Astrocyte (in vitro differentiated cells and primary cell): ENCODE measurements at regions not wholly inside any gene's neighbourhood (a gene's known extent, or its start where the extent isn't known, plus 50 kb on each side); places are given as distances from the start of the nearest gene placed in this dataset.
A peak's percentile ranks its signal among the peaks of the same experiment; 100 is the strongest.

ENCODE experiments used
- DNase-seq: peaks from one replicate; pipeline ENCODE4 v3.0.0-alpha.2; 2010; ENCODE audit warnings: low read depth
- FAIRE-seq: peaks from 2 replicates; lab custom pipeline; 2011; peaks lifted over from hg19 to GRCh38; lab: Jason Lieb, UNC
- H2AFZ ChIP-seq: 2 replicates; pipeline ENCODE4 v1.6.0; 2012; ENCODE audit warnings: low read depth, low read length, inconsistent platforms
- H3K27ac ChIP-seq: 2 replicates; pipeline ENCODE4 v1.5.1; 2011; ENCODE audit warnings: low read depth, low read length, inconsistent platforms
- H3K27me3 ChIP-seq: 2 replicates; pipeline ENCODE4 v1.6.0; 2011; ENCODE audit warnings: low read length, inconsistent platforms; ENCODE audit not compliant: insufficient read depth
- H3K36me3 ChIP-seq: 2 replicates; pipeline ENCODE4 v1.5.1; 2011; ENCODE audit warnings: low read length, inconsistent platforms; ENCODE audit not compliant: insufficient read depth
- H3K4me1 ChIP-seq: 2 replicates; pipeline ENCODE4 v1.5.1; 2011; ENCODE audit warnings: low read length, inconsistent platforms; ENCODE audit not compliant: insufficient read depth
- H3K4me2 ChIP-seq: 2 replicates; pipeline ENCODE4 v1.6.0; 2012; ENCODE audit warnings: low read length, inconsistent platforms
- H3K4me3 ChIP-seq: 2 replicates; pipeline ENCODE4 v1.5.1; 2011; ENCODE audit warnings: low read depth, mild to moderate bottlenecking, low read length, inconsistent platforms; ENCODE audit not compliant: insufficient read depth
- H3K79me2 ChIP-seq: 2 replicates; pipeline ENCODE4 v1.6.0; 2012; ENCODE audit warnings: mild to moderate bottlenecking, low read length, inconsistent platforms; ENCODE audit not compliant: insufficient read depth
- H3K9ac ChIP-seq: 2 replicates; pipeline ENCODE4 v1.6.0; 2012; ENCODE audit warnings: mild to moderate bottlenecking, low read length, inconsistent platforms
- H3K9me3 ChIP-seq: 2 replicates; pipeline ENCODE4 v1.5.1; 2012; ENCODE audit warnings: low read depth, mild to moderate bottlenecking, low read length, inconsistent platforms; ENCODE audit not compliant: insufficient read depth
- H4K20me1 ChIP-seq: 2 replicates; pipeline ENCODE4 v1.6.0; 2012; ENCODE audit warnings: low read length, inconsistent platforms; ENCODE audit not compliant: insufficient read depth
- H3K27ac Mint-ChIP-seq: one replicate; pipeline ENCODE4 v1.8.0; 2021; ENCODE audit warnings: mild to moderate bottlenecking, mixed read lengths; ENCODE audit not compliant: unreplicated experiment
- H3K27me3 Mint-ChIP-seq: one replicate; pipeline ENCODE4 v1.8.0; 2021; ENCODE audit warnings: low read depth, mixed read lengths; ENCODE audit not compliant: unreplicated experiment
- H3K36me3 Mint-ChIP-seq: one replicate; pipeline ENCODE4 v1.8.0; 2021; ENCODE audit warnings: low read depth, mixed read lengths; ENCODE audit not compliant: unreplicated experiment
- H3K4me1 Mint-ChIP-seq: one replicate; pipeline ENCODE4 v1.8.0; 2021; ENCODE audit warnings: low read depth, mixed read lengths; ENCODE audit not compliant: unreplicated experiment
- H3K4me3 Mint-ChIP-seq: one replicate; pipeline ENCODE4 v1.8.0; 2021; ENCODE audit warnings: mild to moderate bottlenecking, moderate library complexity, mixed read lengths; ENCODE audit not compliant: unreplicated experiment
- H3K9me3 Mint-ChIP-seq: one replicate; pipeline ENCODE4 v1.8.0; 2021; ENCODE audit warnings: mild to moderate bottlenecking, mixed read lengths; ENCODE audit not compliant: unreplicated experiment
- CTCF ChIP-seq: IDR thresholded peaks from 2 replicates; pipeline ENCODE4 v1.5.1; 2011; ENCODE audit warnings: low read depth, mild to moderate bottlenecking, inconsistent platforms, low read length, moderate library complexity; ENCODE audit not compliant: insufficient read depth
- EZH2 ChIP-seq: IDR thresholded peaks from 2 replicates; pipeline ENCODE4 v1.6.1; 2012; ENCODE audit warnings: mild to moderate bottlenecking, low read length, inconsistent platforms; ENCODE audit not compliant: insufficient read depth

- no peaks in the 10 kb centered on the region for H3K4me1 ChIP-seq
- no peak overlapping the region for H3K4me2 ChIP-seq
- no peak for TF ChIP-seq EZH2
- no peak for TF ChIP-seq CTCF
- Mint-ChIP-seq H3K4me3 (no peak overlapping the region), H3K9me3 (no peaks in the 10 kb centered on the region), H3K27ac (no peak overlapping the region), H3K36me3 (no peaks in the 10 kb centered on the region), H3K4me1 (no peaks in the 10 kb centered on the region), H3K27me3 (no peaks in the 10 kb centered on the region)
- H2AFZ ChIP-seq: no peak overlapping the region
- no peaks in the 10 kb centered on the region for H3K27me3 ChIP-seq
- no peak overlapping the region for H3K9ac ChIP-seq
- FAIRE-seq (no peak), DNase-seq (no peak)
- H3K27ac ChIP-seq: no peak overlapping the region
- H3K79me2 ChIP-seq: no peaks in the 10 kb centered on the region
- no peak overlapping the region for H3K4me3 ChIP-seq
- H3K36me3 ChIP-seq: no peaks in the 10 kb centered on the region
- H3K9me3 ChIP-seq: no peaks in the 10 kb centered on the region
- H4K20me1 ChIP-seq: no peaks in the 10 kb centered on the region
Observed at GRCh38 chr13:82879921-82880320, 1002.4 kb downstream of the SLITRK1 start.

GRCh38 chr13:82878536-82878935 is 1003.7 kb downstream of the SLITRK1 start:
- H3K79me2 ChIP-seq: no peaks in the 10 kb centered on the region
- no peaks in the 10 kb centered on the region for H3K9me3 ChIP-seq
- no peaks in the 10 kb centered on the region for H3K4me1 ChIP-seq
- H3K9ac ChIP-seq: no peak overlapping the region
- no peak overlapping the region for H2AFZ ChIP-seq
- Mint-ChIP-seq H3K36me3 (no peaks in the 10 kb centered on the region), H3K9me3 (no peaks in the 10 kb centered on the region), H3K27ac (no peak overlapping the region), H3K27me3 (no peaks in the 10 kb centered on the region), H3K4me3 (no peak overlapping the region), H3K4me1 (no peaks in the 10 kb centered on the region)
- no peak for FAIRE-seq
- H3K27me3 ChIP-seq: no peaks in the 10 kb centered on the region
- no peak overlapping the region for H3K4me2 ChIP-seq
- H3K4me3 ChIP-seq: no peak overlapping the region
- H3K27ac ChIP-seq: no peak overlapping the region
- H4K20me1 ChIP-seq: no peaks in the 10 kb centered on the region
- H3K36me3 ChIP-seq: no peaks in the 10 kb centered on the region
- no peak for TF ChIP-seq CTCF
- TF ChIP-seq EZH2: no peak
- peak; percentile 25 for DNase-seq

DNA sequence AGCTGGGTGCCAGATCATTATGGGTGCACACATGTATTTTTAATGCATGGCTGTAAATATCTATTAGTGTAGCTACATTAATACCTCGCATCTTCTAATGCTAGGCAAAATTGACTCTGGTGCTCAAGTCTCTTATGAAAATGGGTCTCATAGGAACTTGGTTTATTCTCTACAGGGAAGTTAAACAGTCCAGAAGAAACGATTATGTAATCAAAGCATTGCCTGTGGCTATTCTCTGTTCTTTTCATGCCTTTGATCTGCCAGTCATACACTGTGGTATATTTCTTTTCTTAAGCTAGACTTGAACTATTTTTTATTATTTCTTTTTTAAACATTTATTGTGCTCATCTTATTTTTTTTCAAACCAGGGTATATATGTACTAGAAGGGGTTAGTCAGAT is 1015.0 kb downstream of the SLITRK1 start:
- Histone ChIP-seq H4K20me1 (no peaks in the 10 kb centered on the region), H3K9ac (no peak overlapping the region), H2AFZ (no peak overlapping the region), H3K79me2 (no peaks in the 10 kb centered on the region), H3K4me1 (no peaks in the 10 kb centered on the region), H3K27me3 (no peaks in the 10 kb centered on the region), H3K4me2 (no peak overlapping the region), H3K4me3 (no peak overlapping the region), H3K27ac (no peak overlapping the region), H3K36me3 (no peaks in the 10 kb centered on the region), H3K9me3 (no peaks in the 10 kb centered on the region)
- Mint-ChIP-seq H3K36me3 (no peaks in the 10 kb centered on the region), H3K4me3 (no peak overlapping the region), H3K27me3 (no peaks in the 10 kb centered on the region), H3K4me1 (no peaks in the 10 kb centered on the region), H3K9me3 (no peaks in the 10 kb centered on the region), H3K27ac (no peak overlapping the region)
- DNase-seq (no peak), FAIRE-seq (no peak)
- TF ChIP-seq EZH2 (no peak), CTCF (no peak)
